H9 (cell line): ENCODE measurements at regions not wholly inside any gene's neighbourhood (a gene's known extent, or its start where the extent isn't known, plus 50 kb on each side); places are given as distances from the start of the nearest gene placed in this dataset.

Experiments
- DNase-seq: peaks from one replicate; pipeline ENCODE4 v3.0.0-alpha.2; 2017
- H2AFZ ChIP-seq: one replicate; pipeline ENCODE4 v1.6.1; 2013; ENCODE audit warnings: mild to moderate bottlenecking, low read length, control low read depth, moderate library complexity
- H2AK5ac ChIP-seq: 2 replicates; pipeline ENCODE4 v1.6.1; 2013; ENCODE audit warnings: low read length, control low read depth, mixed read lengths; ENCODE audit not compliant: insufficient read length
- H2BK120ac ChIP-seq: one replicate; pipeline ENCODE4 v1.6.1; 2013; ENCODE audit warnings: low read depth, mild to moderate bottlenecking, low read length, control low read depth, inconsistent platforms; ENCODE audit not compliant: poor library complexity, severe bottlenecking
- H2BK12ac ChIP-seq: 2 replicates; pipeline ENCODE4 v1.6.1; 2013; ENCODE audit warnings: low read length, control low read depth, mixed read lengths, low read depth; ENCODE audit not compliant: insufficient read length
- H2BK15ac ChIP-seq: 2 replicates; pipeline ENCODE4 v1.6.1; 2013; ENCODE audit warnings: low read depth, low read length, control low read depth
- H2BK20ac ChIP-seq: one replicate; pipeline ENCODE4 v1.6.1; 2013; ENCODE audit warnings: low read depth, mild to moderate bottlenecking, low read length, control low read depth, inconsistent platforms; ENCODE audit not compliant: poor library complexity, severe bottlenecking
- H2BK5ac ChIP-seq: 2 replicates; pipeline ENCODE4 v1.6.1; 2013; ENCODE audit warnings: low read length, control low read depth, mixed read lengths; ENCODE audit not compliant: insufficient read length
- H3K14ac ChIP-seq: 2 replicates; pipeline ENCODE4 v1.6.1; 2013; ENCODE audit warnings: low read length, control low read depth; ENCODE audit not compliant: insufficient read depth
- H3K18ac ChIP-seq: 2 replicates; pipeline ENCODE4 v1.6.1; 2013; ENCODE audit warnings: low read depth, mild to moderate bottlenecking, mixed read lengths, low read length, control low read depth; ENCODE audit not compliant: insufficient read length
- H3K23ac ChIP-seq: 2 replicates; pipeline ENCODE4 v1.6.1; 2013; ENCODE audit warnings: low read length, control low read depth, mixed read lengths, low read depth; ENCODE audit not compliant: insufficient read length
- H3K23me2 ChIP-seq: 2 replicates; pipeline ENCODE4 v1.6.1; 2013; ENCODE audit warnings: low read depth, mild to moderate bottlenecking, mixed read lengths, low read length, control low read depth; ENCODE audit not compliant: insufficient read length, poor library complexity, severe bottlenecking
- H3K27ac ChIP-seq: 2 replicates; pipeline ENCODE4 v1.5.1; 2013; ENCODE audit warnings: low read length, control low read depth, mixed read lengths, low read depth; ENCODE audit not compliant: insufficient read length
- H3K27me3 ChIP-seq: 2 replicates; pipeline ENCODE4 v1.6.1; 2013; ENCODE audit warnings: low read length, control low read depth, inconsistent platforms; ENCODE audit not compliant: insufficient read depth
- H3K4ac ChIP-seq: 2 replicates; pipeline ENCODE4 v1.6.1; 2013; ENCODE audit warnings: low read depth, mild to moderate bottlenecking, control low read depth, inconsistent platforms, low read length, moderate library complexity
- H3K4me1 ChIP-seq: 2 replicates; pipeline ENCODE4 v1.6.1; 2013; ENCODE audit warnings: low read length, control low read depth, inconsistent platforms; ENCODE audit not compliant: insufficient read depth
- H3K4me2 ChIP-seq: 2 replicates; pipeline ENCODE4 v1.6.1; 2013; ENCODE audit warnings: low read length, control low read depth, mixed read lengths; ENCODE audit not compliant: insufficient read length, insufficient read depth
- H3K56ac ChIP-seq: 2 replicates; pipeline ENCODE4 v1.6.1; 2013; ENCODE audit warnings: low read depth, mild to moderate bottlenecking, mixed read lengths, low read length, control low read depth; ENCODE audit not compliant: insufficient read length
- H3K79me1 ChIP-seq: 2 replicates; pipeline ENCODE4 v1.6.1; 2013; ENCODE audit warnings: low read depth, mild to moderate bottlenecking, moderate library complexity, low read length, control low read depth, inconsistent platforms; ENCODE audit not compliant: insufficient read depth, poor library complexity, severe bottlenecking
- H3K79me2 ChIP-seq: 2 replicates; pipeline ENCODE4 v1.6.1; 2013; ENCODE audit warnings: low read length, control low read depth, inconsistent platforms; ENCODE audit not compliant: insufficient read depth
- H3K9ac ChIP-seq: 2 replicates; pipeline ENCODE4 v1.6.1; 2013; ENCODE audit warnings: low read length, control low read depth, mixed read lengths; ENCODE audit not compliant: insufficient read length; ENCODE audit errors: extremely low read depth
- H3K9me3 ChIP-seq: one replicate; pipeline ENCODE4 v1.6.1; 2013; ENCODE audit warnings: low read depth, low read length, inconsistent platforms; ENCODE audit not compliant: control insufficient read depth
- H3T11ph ChIP-seq: one replicate; pipeline ENCODE4 v1.6.1; 2013; ENCODE audit warnings: mild to moderate bottlenecking, low read length, control low read depth, inconsistent platforms
- H4K20me1 ChIP-seq: one replicate; pipeline ENCODE4 v1.6.1; 2013; ENCODE audit not compliant: control insufficient read depth, insufficient read length, insufficient read depth
- H4K5ac ChIP-seq: 2 replicates; pipeline ENCODE4 v1.6.1; 2013; ENCODE audit warnings: low read depth, mild to moderate bottlenecking, mixed read lengths, low read length, control low read depth; ENCODE audit not compliant: insufficient read length
- H4K8ac ChIP-seq: replicated peaks from 2 replicates; pipeline ENCODE4 v1.6.1; 2013; ENCODE audit warnings: low read length, control low read depth, mixed read lengths, low read depth; ENCODE audit not compliant: insufficient read length
- H4K91ac ChIP-seq: 2 replicates; pipeline ENCODE4 v1.6.1; 2013; ENCODE audit warnings: low read depth, mild to moderate bottlenecking, moderate library complexity, mixed read lengths, low read length, control low read depth; ENCODE audit not compliant: insufficient read length
- H3K27ac Mint-ChIP-seq, 3 experiments: 2 replicates in 2 of 3; 3 replicates in 1 of 3; pipeline ENCODE4 v1.8.0; 2020 to 2021; ENCODE audit warnings: mixed read lengths in 3 of 3, mild to moderate bottlenecking in 1 of 3, moderate library complexity in 1 of 3
- H3K27me3 Mint-ChIP-seq: 2 replicates; pipeline ENCODE4 v1.8.0; 2021; ENCODE audit warnings: low read depth, mild to moderate bottlenecking, moderate library complexity, mixed read lengths
- H3K36me3 Mint-ChIP-seq, 3 experiments: 2 replicates in 2 of 3; 3 replicates in 1 of 3; pipeline ENCODE4 v1.8.0; 2020 to 2021; ENCODE audit warnings: low read depth in 3 of 3, mixed read lengths in 3 of 3; ENCODE audit not compliant: insufficient read depth in 1 of 3
- H3K4me1 Mint-ChIP-seq, 2 experiments: 2 replicates each; pipeline ENCODE4 v1.8.0; 2020; ENCODE audit warnings: mixed read lengths in 2 of 2
- H3K4me3 Mint-ChIP-seq, 2 experiments: 2 replicates in 1 of 2; 3 replicates in 1 of 2; pipeline ENCODE4 v1.8.0; 2020 to 2021; ENCODE audit warnings: mild to moderate bottlenecking in 2 of 2, mixed read lengths in 2 of 2, moderate library complexity in 1 of 2
- H3K9me3 Mint-ChIP-seq, 2 experiments: 2 replicates in 1 of 2; 3 replicates in 1 of 2; pipeline ENCODE4 v1.8.0; 2020; ENCODE audit warnings: mild to moderate bottlenecking in 2 of 2, mixed read lengths in 2 of 2, moderate library complexity in 1 of 2
- TF ChIP-seq, protein P1 (sequence below): fragments of 200-600 bp; sonication (generic); conservative IDR thresholded peaks from 3 replicates; pipeline ENCODE4 v1.8.0; 2021; ENCODE audit warnings: antibody characterized with exemption, mild to moderate bottlenecking

DNA sequence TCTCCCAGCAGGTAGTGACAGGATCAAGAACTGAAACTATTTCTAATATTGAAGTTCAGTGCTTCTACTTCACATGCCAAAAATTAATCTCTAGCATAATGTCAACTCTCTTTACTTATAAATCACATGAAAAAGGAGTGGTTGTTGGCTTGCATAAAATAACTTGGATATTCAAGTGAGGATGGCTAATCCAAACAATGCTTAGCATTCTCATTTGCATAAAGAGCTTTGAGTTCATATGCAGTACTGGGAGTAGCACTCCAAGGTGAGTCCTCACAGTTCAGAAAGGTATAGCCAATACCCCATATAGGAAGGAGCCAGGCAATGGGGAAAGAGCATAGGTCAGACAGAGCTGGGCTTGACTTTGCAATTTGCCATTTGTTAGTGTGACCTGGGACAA, 149.3 kb downstream of the PCTP start:
- peaks cover 0 to 2% (median 0%) of the 10 kb centered on the region in 3 experiments; a peak in 2 of 7 replicates for H3K36me3 Mint-ChIP-seq

More for the DNA sequence above, 149.3 kb downstream of the PCTP start:
- Histone ChIP-seq H3K23me2 (no peaks in the 10 kb centered on the region), H3K9ac (no peak overlapping the region), H4K91ac (no peak overlapping the region), H3K27ac (no peak overlapping the region), H3K27me3 (no peaks in the 10 kb centered on the region), H4K5ac (no peak overlapping the region), H3K4me1 (no peaks in the 10 kb centered on the region), H2AK5ac (no peak overlapping the region), H2BK20ac (no peak overlapping the region), H3T11ph (no peak overlapping the region), H3K4ac (no peak overlapping the region), H3K4me2 (no peak overlapping the region), H3K18ac (no peak overlapping the region), H3K14ac (no peak overlapping the region), H3K9me3 (no peaks in the 10 kb centered on the region), H2BK120ac (no peak overlapping the region), H4K20me1 (no peaks in the 10 kb centered on the region), H4K8ac (no peak overlapping the region), H3K79me1 (no peaks in the 10 kb centered on the region), H2AFZ (no peak overlapping the region), H3K79me2 (no peaks in the 10 kb centered on the region), H2BK15ac (no peak overlapping the region), H3K56ac (no peak overlapping the region), H2BK5ac (no peak overlapping the region), H3K23ac (no peak overlapping the region), H2BK12ac (no peak overlapping the region)
- Mint-ChIP-seq H3K4me1 (peaks cover 2 to 4% of the 10 kb centered on the region in 2 experiments; a peak in 1 of 4 replicates), H3K9me3 (no peaks in the 10 kb centered on the region; a peak in 1 of 5 replicates), H3K27ac (peak overlapping the region in 1 of 3 experiments; percentile 55; a peak in 1 of 7 replicates), H3K27me3 (no peaks in the 10 kb centered on the region), H3K4me3 (no peak overlapping the region)
- no peak for DNase-seq
- TF ChIP-seq, protein P1, sequence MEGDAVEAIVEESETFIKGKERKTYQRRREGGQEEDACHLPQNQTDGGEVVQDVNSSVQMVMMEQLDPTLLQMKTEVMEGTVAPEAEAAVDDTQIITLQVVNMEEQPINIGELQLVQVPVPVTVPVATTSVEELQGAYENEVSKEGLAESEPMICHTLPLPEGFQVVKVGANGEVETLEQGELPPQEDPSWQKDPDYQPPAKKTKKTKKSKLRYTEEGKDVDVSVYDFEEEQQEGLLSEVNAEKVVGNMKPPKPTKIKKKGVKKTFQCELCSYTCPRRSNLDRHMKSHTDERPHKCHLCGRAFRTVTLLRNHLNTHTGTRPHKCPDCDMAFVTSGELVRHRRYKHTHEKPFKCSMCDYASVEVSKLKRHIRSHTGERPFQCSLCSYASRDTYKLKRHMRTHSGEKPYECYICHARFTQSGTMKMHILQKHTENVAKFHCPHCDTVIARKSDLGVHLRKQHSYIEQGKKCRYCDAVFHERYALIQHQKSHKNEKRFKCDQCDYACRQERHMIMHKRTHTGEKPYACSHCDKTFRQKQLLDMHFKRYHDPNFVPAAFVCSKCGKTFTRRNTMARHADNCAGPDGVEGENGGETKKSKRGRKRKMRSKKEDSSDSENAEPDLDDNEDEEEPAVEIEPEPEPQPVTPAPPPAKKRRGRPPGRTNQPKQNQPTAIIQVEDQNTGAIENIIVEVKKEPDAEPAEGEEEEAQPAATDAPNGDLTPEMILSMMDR, result no peak
